NCI-H2107 (cell line): ENCODE measurements at regions not wholly inside any gene's neighbourhood (a gene's known extent, or its start where the extent isn't known, plus 50 kb on each side); places are given as distances from the start of the nearest gene placed in this dataset.
A peak's percentile ranks its signal among the peaks of the same experiment; 100 is the strongest.

Experiments used
- DNase-seq: peaks from one replicate; lab custom pipeline; 2025; lab: John Stamatoyannopoulos, UW

DNA sequence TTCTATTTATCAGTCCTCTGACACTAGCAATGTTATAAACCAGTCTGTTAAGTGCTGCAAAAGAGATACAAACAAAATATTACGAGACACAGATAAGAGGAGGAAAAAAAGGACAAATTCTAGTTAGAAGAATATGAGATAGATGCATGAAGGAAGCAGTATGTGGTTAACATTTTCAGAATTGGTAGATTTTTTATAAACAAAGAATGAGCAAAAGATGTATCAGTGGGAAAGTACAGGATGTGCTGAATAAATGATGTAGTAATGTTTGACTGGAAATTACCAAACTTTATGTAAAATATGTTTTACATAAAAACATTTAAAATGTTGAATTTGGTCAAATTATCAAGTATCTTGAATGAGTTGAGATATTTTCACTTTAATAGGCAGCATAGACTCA lies 574.2 kb downstream of the NUF2 start:
- DNase-seq: no peak

DNA sequence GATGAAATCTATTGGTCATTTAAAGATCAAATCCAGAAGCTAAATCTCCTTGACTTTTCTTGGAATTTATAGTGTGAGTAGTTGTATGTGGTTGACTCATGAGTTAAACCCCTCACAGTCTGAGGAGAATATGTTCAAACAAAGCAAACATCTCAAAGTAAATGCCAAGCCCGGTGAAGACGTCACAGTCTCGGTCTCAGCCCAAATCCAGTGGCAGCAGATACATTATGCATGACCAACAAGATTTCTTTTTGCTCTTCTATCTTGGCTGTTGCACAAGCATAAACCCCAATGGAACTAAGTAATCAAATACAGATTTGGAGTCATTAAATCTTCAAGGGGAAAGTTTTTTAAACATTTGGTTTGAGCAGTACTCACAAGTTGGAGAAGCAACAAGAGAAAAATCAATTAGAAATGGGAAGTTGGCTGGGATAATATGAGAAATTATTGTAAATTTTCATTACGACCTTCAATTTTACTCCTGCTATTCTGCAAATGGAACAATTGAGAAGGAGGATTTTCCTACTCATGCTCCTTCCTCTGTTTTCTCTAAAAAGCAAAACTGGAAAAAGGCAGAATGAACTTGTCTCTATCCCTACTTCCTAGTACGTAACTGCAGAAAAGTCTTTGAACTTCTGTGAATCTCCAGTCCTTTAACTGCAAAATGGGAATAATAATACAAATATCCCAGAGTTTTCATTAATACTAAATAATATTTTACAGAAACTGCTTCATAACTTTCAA lies 575.8 kb downstream of the NUF2 start:
- DNase-seq: no peak

GRCh38 chr1:163906283-163906682 lies 584.5 kb downstream of the NUF2 start:
- DNase-seq: no peak

DNA sequence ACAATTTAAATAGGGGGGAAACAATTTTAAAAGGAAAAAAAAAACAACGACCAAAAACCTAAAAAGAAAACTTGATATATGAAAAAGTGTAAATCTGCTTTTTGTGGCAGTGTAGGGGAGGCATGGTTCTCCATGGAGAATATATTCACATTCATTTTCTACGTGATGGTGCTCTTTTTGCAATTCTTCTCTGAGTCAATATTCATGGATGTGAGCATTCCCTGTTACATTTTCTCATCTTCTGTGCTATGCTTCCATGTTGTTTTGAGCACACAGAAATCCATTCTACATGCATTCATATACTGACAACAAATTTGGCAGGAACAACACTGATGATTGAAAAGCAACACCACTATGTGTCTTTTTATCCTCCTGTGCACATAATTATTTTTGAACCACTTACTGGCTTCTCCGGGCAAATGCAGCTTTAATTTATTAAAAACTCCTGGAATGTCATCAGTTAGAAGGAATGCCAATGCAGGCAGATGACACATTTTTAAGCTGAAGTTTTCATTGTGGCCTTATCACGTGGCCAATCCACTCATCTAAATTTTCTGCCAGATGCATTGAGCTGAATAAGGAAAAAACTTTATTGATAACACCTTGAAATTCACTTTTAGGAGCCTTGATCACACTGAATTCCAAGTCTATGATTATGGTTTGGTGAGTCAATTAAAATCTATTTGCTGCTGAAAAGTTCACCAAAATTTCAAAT lies 590.6 kb downstream of the NUF2 start:
- no peak for DNase-seq

DNA sequence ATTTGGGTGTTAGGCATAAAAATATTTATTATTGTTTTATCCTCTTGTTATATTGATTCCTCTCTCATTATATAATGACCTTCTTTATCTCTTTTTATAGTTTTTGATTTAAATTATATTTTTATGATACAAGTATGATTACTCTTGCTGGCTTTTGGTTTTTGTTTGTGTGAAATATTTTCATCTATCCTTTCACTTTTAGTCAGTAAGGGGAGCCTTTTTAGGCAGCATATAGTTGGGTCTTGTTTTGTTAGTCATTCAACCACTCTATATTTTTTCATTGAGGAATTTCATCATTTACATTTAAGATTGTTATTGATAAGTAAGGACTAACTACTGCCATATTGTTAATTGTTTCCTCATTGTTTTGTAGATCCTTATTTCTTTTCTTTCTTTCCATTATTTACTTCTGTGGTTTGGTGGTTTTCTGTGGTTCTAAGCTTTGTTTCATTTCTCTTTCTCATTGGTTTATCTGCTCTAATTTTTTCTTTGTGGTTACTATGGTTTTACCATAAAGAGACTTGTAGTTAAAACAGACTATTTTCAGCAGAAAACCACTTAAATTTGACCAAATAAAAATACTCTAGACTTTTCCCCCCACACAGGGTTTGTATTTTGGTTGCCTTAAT lies 593.1 kb downstream of the NUF2 start:
- DNase-seq: no peak

GRCh38 chr1:163922743-163923201 lies 601.0 kb downstream of the NUF2 start:
- no peak for DNase-seq

- no peak for DNase-seq
These were observed 602.3 kb downstream of the NUF2 start for GRCh38 chr1:163924041-163924440.

GRCh38 chr1:163927493-163927892 lies 605.7 kb downstream of the NUF2 start:
- DNase-seq: no peak

DNA sequence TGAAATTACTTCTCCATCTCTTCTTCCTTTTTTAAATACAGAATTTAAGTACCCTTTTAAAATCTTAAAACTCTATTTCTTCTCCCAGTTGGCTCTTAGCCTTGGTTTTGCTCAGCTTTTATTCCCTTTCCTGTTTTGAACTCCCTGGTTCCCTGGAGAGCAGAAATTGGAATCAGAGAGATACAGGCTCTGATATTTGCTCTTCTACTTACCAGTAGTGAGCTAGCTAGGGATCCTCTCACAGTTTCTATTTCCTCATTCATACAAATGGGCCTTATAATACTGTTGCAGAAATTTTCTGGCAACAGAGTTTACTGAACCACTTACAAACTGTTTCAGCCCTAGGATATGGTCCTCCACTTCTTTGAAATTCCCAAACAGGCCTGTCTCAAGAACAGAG lies 606.3 kb downstream of the NUF2 start:
- no peak for DNase-seq

- DNase-seq: peak; percentile 9
These were observed 606.9 kb downstream of the NUF2 start for GRCh38 chr1:163928651-163929050.

DNA sequence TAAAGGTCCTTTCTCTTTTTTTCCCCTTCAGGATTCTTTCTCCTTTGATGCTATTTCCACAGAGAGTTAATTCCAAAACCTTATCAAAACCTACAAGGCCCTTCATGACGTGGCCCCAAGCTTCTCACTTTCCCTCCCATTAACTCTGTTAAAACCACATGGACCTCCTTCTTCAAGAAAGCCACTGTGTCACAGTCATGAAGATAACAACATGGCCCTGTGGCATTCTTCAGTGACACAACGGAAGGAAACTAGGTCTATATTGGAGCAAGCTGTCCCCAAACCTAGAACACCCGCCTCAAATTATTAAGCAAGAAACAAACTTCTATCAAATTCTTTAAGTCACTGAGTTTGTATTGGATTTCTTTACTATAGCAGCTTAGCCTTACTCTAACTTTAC lies 611.1 kb downstream of the NUF2 start:
- DNase-seq: no peak

DNA sequence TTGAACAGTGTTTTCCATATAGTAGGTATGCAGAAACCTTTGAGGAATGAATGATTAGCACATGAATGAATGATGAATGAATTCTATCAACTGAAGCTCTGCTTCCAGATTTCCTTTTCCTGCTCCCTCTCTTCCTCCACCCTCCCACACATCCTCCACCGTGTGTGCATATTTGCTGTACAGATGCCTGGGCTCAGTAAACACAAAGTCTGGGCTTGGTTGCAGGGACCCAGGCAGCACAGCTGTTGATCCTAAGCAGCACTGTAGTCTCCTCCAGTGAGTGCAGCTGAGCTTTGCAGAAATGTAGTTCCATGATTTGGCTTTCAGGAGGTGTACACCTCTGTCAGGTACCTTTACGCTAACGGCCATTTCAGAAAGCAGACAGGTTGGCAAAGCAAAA lies 611.7 kb downstream of the NUF2 start:
- DNase-seq: no peak

- DNase-seq: no peak
These were observed 614.1 kb downstream of the NUF2 start for GRCh38 chr1:163935738-163936374.

DNA sequence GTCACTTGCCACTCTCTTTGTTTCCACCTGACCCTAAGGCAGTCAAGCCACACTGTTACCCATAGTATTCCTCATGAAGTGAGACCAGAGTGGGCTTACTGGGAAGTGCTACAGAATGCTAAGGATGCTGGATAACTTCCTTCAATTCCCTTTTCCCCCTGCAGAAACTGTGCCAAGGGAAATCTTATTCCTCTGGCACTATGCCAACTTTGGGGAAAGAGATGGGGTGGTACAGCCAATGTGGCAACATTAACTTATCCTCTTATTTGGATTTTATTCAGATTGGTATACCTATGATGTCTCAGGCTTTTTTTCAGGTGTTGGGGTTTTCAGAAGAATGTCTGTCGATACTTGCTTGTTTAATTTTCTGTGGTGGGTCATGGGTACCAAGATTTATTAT lies 599.4 kb upstream of the PBX1 start:
- DNase-seq: no peak

DNA sequence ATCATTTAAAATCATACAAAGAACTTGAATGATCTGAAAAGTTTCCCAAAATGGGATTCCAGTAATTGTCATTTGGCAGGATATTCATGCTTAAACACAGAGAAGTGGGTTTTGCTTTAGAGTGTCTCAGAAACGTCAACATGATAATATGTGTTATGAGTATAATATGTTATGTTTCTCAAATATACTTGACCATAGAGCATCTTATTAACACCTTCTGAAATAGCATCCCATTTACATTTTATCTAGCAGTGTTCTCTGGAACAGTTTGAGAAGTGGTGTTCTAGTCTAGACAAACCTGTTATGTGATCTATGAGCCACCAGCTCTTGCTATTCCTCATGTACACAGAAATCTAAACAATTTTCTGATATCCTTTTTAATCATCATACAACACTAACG lies 588.8 kb upstream of the PBX1 start:
- DNase-seq: no peak

DNA sequence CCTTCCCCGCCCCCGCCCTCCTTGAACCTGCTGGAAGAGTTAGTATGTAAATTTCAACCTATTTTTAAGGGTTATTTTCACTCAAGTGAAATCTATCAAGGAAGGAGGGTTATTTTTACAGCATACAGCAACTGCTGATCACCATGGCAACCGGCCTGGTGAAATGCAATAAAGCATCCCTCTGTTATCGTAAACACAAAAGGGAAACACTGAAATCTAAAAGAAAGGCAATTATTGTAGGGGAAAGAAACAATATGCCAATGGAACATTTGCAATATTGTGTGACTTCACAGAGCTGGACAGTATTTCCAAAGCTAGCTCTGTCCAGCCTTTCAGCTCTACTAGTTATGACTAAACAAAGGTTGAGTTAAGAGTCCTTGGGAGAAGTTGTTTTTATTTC lies 588.3 kb upstream of the PBX1 start:
- no peak for DNase-seq

DNA sequence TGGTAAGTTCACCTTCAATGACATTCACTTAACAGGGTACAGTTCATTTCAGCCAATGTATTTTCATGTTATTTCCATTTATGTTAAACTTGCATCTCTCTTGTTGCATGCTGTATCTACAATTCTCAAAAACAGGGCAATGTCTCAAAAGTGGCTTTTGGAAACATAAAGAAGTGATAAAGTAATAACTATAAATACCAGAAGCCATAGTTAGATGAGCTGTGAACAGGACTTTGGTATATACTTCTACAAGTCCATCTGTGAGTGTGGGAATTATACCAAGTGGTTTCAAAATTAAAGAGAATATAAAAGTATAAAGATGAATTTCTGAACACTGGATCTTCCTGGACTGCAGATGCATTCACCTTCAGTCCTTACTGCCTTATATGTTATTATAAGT lies 585.4 kb upstream of the PBX1 start:
- DNase-seq: no peak

GRCh38 chr1:163974120-163974519 lies 584.9 kb upstream of the PBX1 start:
- no peak for DNase-seq

DNA sequence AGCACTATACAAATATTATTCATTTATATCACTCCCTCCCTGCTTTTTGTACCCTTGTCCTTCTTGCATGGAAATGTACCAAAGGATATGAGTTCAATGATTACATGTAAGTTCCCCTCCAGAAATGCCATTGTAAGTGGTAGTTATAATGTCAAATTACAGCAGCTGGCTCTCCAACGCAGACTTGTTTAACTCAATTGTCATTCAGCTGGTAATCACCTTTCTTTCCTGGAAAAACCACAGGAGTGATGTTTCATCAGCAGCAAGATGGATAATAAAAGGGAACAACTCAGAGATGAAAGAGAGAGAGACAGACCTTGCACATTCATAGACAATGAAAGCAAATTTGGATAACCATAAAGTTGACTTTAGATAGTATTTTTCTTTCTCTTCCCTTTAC lies 578.6 kb upstream of the PBX1 start:
- DNase-seq: peak; percentile 80

DNA sequence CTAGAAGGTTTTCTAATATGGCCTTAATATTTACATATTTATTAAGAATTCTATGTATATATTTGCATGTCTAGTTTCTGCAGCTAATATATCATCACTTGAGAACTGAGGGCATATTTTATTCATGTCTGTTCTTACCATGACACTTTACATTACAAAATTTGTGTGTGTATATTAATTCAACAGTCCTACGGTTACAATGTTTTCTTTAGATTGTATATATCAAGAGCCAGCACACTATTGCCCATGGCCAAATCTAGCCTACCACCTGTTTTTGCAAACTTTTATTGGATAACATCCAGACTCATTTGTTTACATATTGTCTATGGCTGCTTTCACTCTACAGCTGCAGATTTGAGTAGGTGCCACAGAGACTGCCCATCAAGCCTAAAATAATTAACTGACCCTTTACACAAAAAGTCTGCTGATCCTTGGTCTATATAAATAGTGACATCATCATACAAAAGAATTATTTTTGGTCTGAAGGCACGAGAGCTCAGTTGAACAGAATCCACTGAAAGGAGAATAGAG lies 577.4 kb upstream of the PBX1 start:
- no peak for DNase-seq

DNA sequence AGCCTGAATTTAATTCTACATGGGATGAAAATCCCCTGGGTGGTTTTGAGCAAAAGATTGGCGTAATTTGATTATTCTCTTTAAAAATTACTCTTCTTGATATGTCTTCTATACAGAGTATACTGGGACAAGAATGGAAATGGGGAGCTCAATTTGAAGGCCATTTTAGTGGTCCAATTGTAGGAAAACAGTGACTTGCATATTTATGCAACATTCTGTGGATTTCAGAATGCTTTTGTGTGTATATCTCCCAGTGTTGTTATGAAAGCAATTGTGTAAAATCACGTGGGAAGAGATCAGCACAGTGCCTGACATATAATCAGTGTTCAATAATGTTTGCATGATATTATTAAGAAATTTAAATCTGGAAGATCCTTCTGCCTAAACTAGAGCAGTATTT lies 575.9 kb upstream of the PBX1 start:
- DNase-seq: no peak

- DNase-seq: no peak
These were observed 573.3 kb upstream of the PBX1 start for GRCh38 chr1:163985700-163986099.

- no peak for DNase-seq
These were observed 559.9 kb upstream of the PBX1 start for GRCh38 chr1:163999131-163999530.
